ENCODE measurements at regions not wholly inside any gene's neighbourhood (a gene's known extent, or its start where the extent isn't known, plus 50 kb on each side); places are given as distances from the start of the nearest gene placed in this dataset.
"Not testable (repeated sequence)": the region's sequence is repeated elsewhere in the genome, so short reads cannot be mapped to it uniquely, and the experiment has no call there.

GRCh38 chr3:68571321-68571720 lies 361.0 kb downstream of the TAFA4 start:
- 92% methylated on average over 2 of the region's 2 CpGs for WGBS (ENCODE audit: insufficient coverage)
- Histone ChIP-seq H3K27ac (ENCODE audit: low read length) (no peak overlapping the region), H3K27me3 (ENCODE audit: control insufficient read depth, insufficient read depth, low read length) (no peaks in the 10 kb centered on the region), H3K36me3 (ENCODE audit: control insufficient read depth, insufficient read depth, low read length) (no peaks in the 10 kb centered on the region), H3K4me1 (ENCODE audit: control insufficient read depth, insufficient read depth, low read length) (no peaks in the 10 kb centered on the region), H3K4me3 (ENCODE audit: low read length) (no peak overlapping the region), H3K9me3 (replicated peaks; ENCODE audit: control insufficient read depth, low read depth, low read length) (no peaks in the 10 kb centered on the region)
- DNase-seq, result no peak

- WGBS (ENCODE audit: insufficient coverage), result 67% methylated on average over 1 of the region's 2 CpGs
- Histone ChIP-seq H3K4me3 (ENCODE audit: low read length) (no peak overlapping the region), H3K4me1 (ENCODE audit: control insufficient read depth, insufficient read depth, low read length) (no peaks in the 10 kb centered on the region), H3K27me3 (ENCODE audit: control insufficient read depth, insufficient read depth, low read length) (no peaks in the 10 kb centered on the region), H3K9me3 (replicated peaks; ENCODE audit: control insufficient read depth, low read depth, low read length) (no peaks in the 10 kb centered on the region), H3K27ac (ENCODE audit: low read length) (no peak overlapping the region), H3K36me3 (ENCODE audit: control insufficient read depth, insufficient read depth, low read length) (no peaks in the 10 kb centered on the region)
- no peak for DNase-seq
These were observed 371.6 kb downstream of the TAFA4 start for GRCh38 chr3:68560728-68561127.

- H3K36me3 ChIP-seq (ENCODE audit: control insufficient read depth, insufficient read depth, low read length), result no peaks in the 10 kb centered on the region
- no peaks in the 10 kb centered on the region for H3K4me1 ChIP-seq (ENCODE audit: control insufficient read depth, insufficient read depth, low read length)
- no peak overlapping the region for H3K27ac ChIP-seq (ENCODE audit: low read length)
- H3K9me3 ChIP-seq (replicated peaks; ENCODE audit: control insufficient read depth, low read depth, low read length), result no peaks in the 10 kb centered on the region
- H3K4me3 ChIP-seq (ENCODE audit: low read length), result no peak overlapping the region
- DNase-seq, result no peak
- H3K27me3 ChIP-seq (ENCODE audit: control insufficient read depth, insufficient read depth, low read length), result no peaks in the 10 kb centered on the region
These were observed 396.6 kb downstream of the TAFA4 start for GRCh38 chr3:68535782-68536181.

- Histone ChIP-seq H3K4me3 (ENCODE audit: low read length) (no peak overlapping the region), H3K27me3 (ENCODE audit: control insufficient read depth, insufficient read depth, low read length) (no peaks in the 10 kb centered on the region), H3K9me3 (replicated peaks; ENCODE audit: control insufficient read depth, low read depth, low read length) (no peaks in the 10 kb centered on the region), H3K36me3 (ENCODE audit: control insufficient read depth, insufficient read depth, low read length) (no peaks in the 10 kb centered on the region), H3K27ac (ENCODE audit: low read length) (no peak overlapping the region), H3K4me1 (ENCODE audit: control insufficient read depth, insufficient read depth, low read length) (no peaks in the 10 kb centered on the region)
- no peak for DNase-seq
These were observed 409.0 kb downstream of the TAFA4 start for GRCh38 chr3:68523330-68523729.

GRCh38 chr3:68515237-68515636 lies 417.1 kb downstream of the TAFA4 start:
- no CpG with 5 or more reads among the region's 1 CpG for WGBS (ENCODE audit: insufficient coverage)
- DNase-seq, result no peak

DNA sequence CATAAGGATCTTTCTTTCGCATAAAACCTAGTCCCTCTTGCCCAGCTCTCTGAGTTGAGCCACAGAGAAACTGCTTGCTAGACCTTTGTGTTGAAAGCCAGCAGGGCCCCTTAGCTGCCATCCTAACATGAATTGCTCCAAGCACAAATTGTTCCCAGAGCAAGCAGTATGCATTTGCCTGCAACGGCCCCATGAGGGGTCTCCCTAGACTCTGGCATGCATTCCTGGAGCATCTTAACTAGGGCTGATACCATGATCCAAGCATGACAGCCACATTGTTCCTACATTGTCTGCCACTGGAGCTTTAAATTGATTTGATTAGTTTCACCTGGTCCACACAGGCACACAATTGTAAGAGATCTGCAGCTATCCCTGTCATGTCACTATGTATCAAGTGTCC lies 428.1 kb downstream of the TAFA4 start:
- WGBS (ENCODE audit: insufficient coverage), result 33% methylated on average over 2 of the region's 2 CpGs
- no peaks in the 10 kb centered on the region for H3K9me3 ChIP-seq (replicated peaks; ENCODE audit: control insufficient read depth, low read depth, low read length)
- no peak for DNase-seq

More at GRCh38 chr3:68515237-68515636, 417.1 kb downstream of the TAFA4 start:
- Histone ChIP-seq H3K36me3 (ENCODE audit: control insufficient read depth, insufficient read depth, low read length) (no peaks in the 10 kb centered on the region), H3K4me1 (ENCODE audit: control insufficient read depth, insufficient read depth, low read length) (no peaks in the 10 kb centered on the region), H3K27ac (ENCODE audit: low read length) (no peak overlapping the region), H3K9me3 (replicated peaks; ENCODE audit: control insufficient read depth, low read depth, low read length) (no peaks in the 10 kb centered on the region), H3K4me3 (ENCODE audit: low read length) (no peak overlapping the region), H3K27me3 (ENCODE audit: control insufficient read depth, insufficient read depth, low read length) (no peaks in the 10 kb centered on the region)

GRCh38 chr3:68485845-68486244 lies 446.5 kb downstream of the TAFA4 start:
- not testable (repeated sequence) for H3K36me3 ChIP-seq (ENCODE audit: control insufficient read depth, insufficient read depth, low read length); H3K27me3 ChIP-seq (ENCODE audit: control insufficient read depth, insufficient read depth, low read length); H3K27ac ChIP-seq (ENCODE audit: low read length); H3K4me1 ChIP-seq (ENCODE audit: control insufficient read depth, insufficient read depth, low read length); H3K9me3 ChIP-seq (replicated peaks; ENCODE audit: control insufficient read depth, low read depth, low read length); H3K4me3 ChIP-seq (ENCODE audit: low read length); DNase-seq
- no CpG with 5 or more reads among the region's 1 CpG for WGBS (ENCODE audit: insufficient coverage)

More for the DNA sequence above, 428.1 kb downstream of the TAFA4 start:
- no peak overlapping the region for H3K4me3 ChIP-seq (ENCODE audit: low read length)
- H3K27ac ChIP-seq (ENCODE audit: low read length), result no peak overlapping the region
- no peaks in the 10 kb centered on the region for H3K4me1 ChIP-seq (ENCODE audit: control insufficient read depth, insufficient read depth, low read length)
- H3K27me3 ChIP-seq (ENCODE audit: control insufficient read depth, insufficient read depth, low read length), result no peaks in the 10 kb centered on the region
- H3K36me3 ChIP-seq (ENCODE audit: control insufficient read depth, insufficient read depth, low read length), result no peaks in the 10 kb centered on the region

DNA sequence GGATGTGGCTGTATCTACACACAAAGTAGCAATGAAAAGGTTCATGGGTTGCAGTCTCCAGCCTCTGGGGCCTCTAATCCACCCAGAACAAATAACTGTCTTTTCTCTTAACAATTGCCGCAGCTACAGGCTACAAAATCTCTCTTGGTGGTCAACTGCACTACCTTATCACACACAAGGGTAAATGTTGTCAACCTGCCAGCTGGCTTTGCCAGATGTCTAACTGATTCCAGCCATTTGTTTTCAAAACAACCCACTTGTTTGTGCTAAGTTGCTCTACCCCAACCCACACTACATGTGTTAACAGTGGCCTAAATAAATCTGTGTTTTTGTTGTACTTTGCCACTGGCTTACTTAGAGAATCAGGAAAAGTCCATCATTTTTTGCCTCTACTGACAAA lies 447.3 kb downstream of the TAFA4 start:
- Histone ChIP-seq H3K27ac (ENCODE audit: low read length) (no peak overlapping the region), H3K36me3 (ENCODE audit: control insufficient read depth, insufficient read depth, low read length) (no peaks in the 10 kb centered on the region), H3K4me1 (ENCODE audit: control insufficient read depth, insufficient read depth, low read length) (no peaks in the 10 kb centered on the region), H3K9me3 (replicated peaks; ENCODE audit: control insufficient read depth, low read depth, low read length) (no peaks in the 10 kb centered on the region), H3K27me3 (ENCODE audit: control insufficient read depth, insufficient read depth, low read length) (no peaks in the 10 kb centered on the region), H3K4me3 (ENCODE audit: low read length) (no peak overlapping the region)
- DNase-seq, result peak; percentile 3
- WGBS (ENCODE audit: insufficient coverage), result no CpG with 5 or more reads among the region's 1 CpG

DNA sequence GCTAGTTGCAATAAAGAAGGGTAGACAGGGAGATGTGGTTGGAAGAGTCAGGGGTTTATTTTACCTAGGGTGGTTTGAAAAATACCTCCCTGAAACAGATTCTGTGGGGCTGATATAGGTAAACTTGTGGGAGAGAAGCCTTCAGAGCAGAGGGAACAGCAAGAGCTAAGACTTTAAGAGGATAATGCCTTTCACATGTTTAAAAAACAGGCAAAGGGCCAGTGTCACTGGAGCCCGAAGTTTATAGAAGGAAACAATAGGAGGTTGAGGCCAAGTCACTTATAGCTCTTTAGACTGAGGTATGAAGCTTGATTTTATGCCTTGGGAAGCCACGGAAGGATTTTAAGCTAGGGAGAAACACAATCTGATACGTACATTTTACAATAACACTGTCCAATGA lies 448.7 kb downstream of the TAFA4 start:
- no peaks in the 10 kb centered on the region for H3K4me1 ChIP-seq (ENCODE audit: control insufficient read depth, insufficient read depth, low read length)
- H3K4me3 ChIP-seq (ENCODE audit: low read length), result no peak overlapping the region
- 33% methylated on average over 1 of the region's 3 CpGs for WGBS (ENCODE audit: insufficient coverage)
- peak; percentile 60 for DNase-seq
- H3K36me3 ChIP-seq (ENCODE audit: control insufficient read depth, insufficient read depth, low read length), result no peaks in the 10 kb centered on the region
- no peak overlapping the region for H3K27ac ChIP-seq (ENCODE audit: low read length)
- H3K9me3 ChIP-seq (replicated peaks; ENCODE audit: control insufficient read depth, low read depth, low read length), result no peaks in the 10 kb centered on the region
- no peaks in the 10 kb centered on the region for H3K27me3 ChIP-seq (ENCODE audit: control insufficient read depth, insufficient read depth, low read length)

DNA sequence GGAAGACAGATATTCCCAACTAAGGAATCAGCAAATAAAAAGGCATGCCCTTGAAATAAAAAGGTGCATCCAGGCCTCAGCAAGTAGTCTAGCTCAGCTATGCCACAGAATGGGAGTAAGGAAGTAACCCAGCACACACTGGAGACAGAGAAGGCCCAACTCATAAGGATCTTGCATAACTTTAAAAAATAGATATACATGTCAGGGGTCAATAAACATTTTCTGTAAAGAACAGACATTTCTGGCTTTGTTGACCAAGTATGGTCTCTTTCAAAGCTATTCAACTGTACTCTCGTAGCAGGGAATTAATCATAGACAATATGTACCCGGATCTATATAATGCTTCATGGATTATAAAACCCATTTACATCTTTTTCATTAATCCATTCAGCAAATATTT lies 449.3 kb downstream of the TAFA4 start:
- DNase-seq, result no peak

GRCh38 chr3:68482565-68482964 lies 449.8 kb downstream of the TAFA4 start:
- Histone ChIP-seq H3K27me3 (ENCODE audit: control insufficient read depth, insufficient read depth, low read length) (no peaks in the 10 kb centered on the region), H3K36me3 (ENCODE audit: control insufficient read depth, insufficient read depth, low read length) (no peaks in the 10 kb centered on the region), H3K4me3 (ENCODE audit: low read length) (no peak overlapping the region), H3K4me1 (ENCODE audit: control insufficient read depth, insufficient read depth, low read length) (no peaks in the 10 kb centered on the region), H3K27ac (ENCODE audit: low read length) (no peak overlapping the region), H3K9me3 (replicated peaks; ENCODE audit: control insufficient read depth, low read depth, low read length) (no peaks in the 10 kb centered on the region)
- WGBS (ENCODE audit: insufficient coverage), result 80% methylated on average over 1 of the region's 2 CpGs
- no peak for DNase-seq

More for the DNA sequence above, 449.3 kb downstream of the TAFA4 start:
- Histone ChIP-seq H3K27ac (ENCODE audit: low read length) (no peak overlapping the region), H3K27me3 (ENCODE audit: control insufficient read depth, insufficient read depth, low read length) (no peaks in the 10 kb centered on the region), H3K4me3 (ENCODE audit: low read length) (no peak overlapping the region), H3K9me3 (replicated peaks; ENCODE audit: control insufficient read depth, low read depth, low read length) (no peaks in the 10 kb centered on the region), H3K36me3 (ENCODE audit: control insufficient read depth, insufficient read depth, low read length) (no peaks in the 10 kb centered on the region), H3K4me1 (ENCODE audit: control insufficient read depth, insufficient read depth, low read length) (no peaks in the 10 kb centered on the region)
- WGBS (ENCODE audit: insufficient coverage), result no CpG with 5 or more reads among the region's 2 CpGs
